ENCODE measurements at regions not wholly inside any gene's neighbourhood (a gene's known extent, or its start where the extent isn't known, plus 50 kb on each side); places are given as distances from the start of the nearest gene placed in this dataset.

- CTCF ChIA-PET = no interaction called here
- Mint-ChIP-seq H3K9me3 (peaks cover 7% of the 10 kb centered on the region), H3K27me3 (no peaks in the 10 kb centered on the region), H3K36me3 (ENCODE audit: low read depth) (no peaks in the 10 kb centered on the region), H3K4me3 (no peak overlapping the region), H3K4me1 (no peaks in the 10 kb centered on the region), H3K27ac (no peak overlapping the region)
- ATAC-seq (ENCODE audit: low read depth) (no peak), DNase-seq (no peak)
- POLR2A ChIA-PET = no interaction called here
- TF ChIP-seq CTCF (IDR thresholded peaks at IDR 0.05) = no peak
- intact Hi-C loops (cut with micrococcal nuclease) = no loop called here
Observed at GRCh38 chr19:30313353-30313750, 58.8 kb upstream of the ZNF536 start.

GRCh38 chr19:30314056-30314804, 58.0 kb upstream of the ZNF536 start:
- Mint-ChIP-seq H3K4me1 (no peaks in the 10 kb centered on the region), H3K4me3 (no peak overlapping the region), H3K27ac (no peak overlapping the region), H3K27me3 (no peaks in the 10 kb centered on the region), H3K9me3 (peaks cover 7% of the 10 kb centered on the region), H3K36me3 (ENCODE audit: low read depth) (no peaks in the 10 kb centered on the region)
- ChIA-PET POLR2A (no interaction called here), CTCF (no interaction called here)
- no peak for ATAC-seq (ENCODE audit: low read depth)
- intact Hi-C loops (cut with micrococcal nuclease) = no loop called here
- no peak for DNase-seq
- TF ChIP-seq CTCF (IDR thresholded peaks at IDR 0.05) = no peak

GRCh38 chr19:30314805-30315155, 57.4 kb upstream of the ZNF536 start:
- Mint-ChIP-seq H3K27ac (no peak overlapping the region), H3K4me3 (no peak overlapping the region)

GRCh38 chr19:30315159-30315558, 57.0 kb upstream of the ZNF536 start:
- no peak for TF ChIP-seq CTCF (IDR thresholded peaks at IDR 0.05)
- ATAC-seq (ENCODE audit: low read depth) (no peak), DNase-seq (no peak)
- intact Hi-C loops (cut with micrococcal nuclease) = no loop called here
- ChIA-PET CTCF (no interaction called here), POLR2A (no interaction called here)
- Mint-ChIP-seq H3K36me3 (ENCODE audit: low read depth) (no peaks in the 10 kb centered on the region), H3K27me3 (no peaks in the 10 kb centered on the region), H3K4me1 (no peaks in the 10 kb centered on the region), H3K9me3 (peaks cover 7% of the 10 kb centered on the region), H3K4me3 (no peak overlapping the region), H3K27ac (no peak overlapping the region)

More at GRCh38 chr19:30314805-30315155, 57.4 kb upstream of the ZNF536 start:
- ChIA-PET CTCF (no interaction called here), POLR2A (no interaction called here)
- intact Hi-C loops (cut with micrococcal nuclease) = no loop called here
- ATAC-seq (ENCODE audit: low read depth) = no peak
- no peaks in the 10 kb centered on the region for H3K4me1 Mint-ChIP-seq
- H3K27me3 Mint-ChIP-seq = no peaks in the 10 kb centered on the region
- peaks cover 7% of the 10 kb centered on the region for H3K9me3 Mint-ChIP-seq
- no peaks in the 10 kb centered on the region for H3K36me3 Mint-ChIP-seq (ENCODE audit: low read depth)
- no peak for TF ChIP-seq CTCF (IDR thresholded peaks at IDR 0.05)
- no peak for DNase-seq

GRCh38 chr19:30316000-30316491, 56.1 kb upstream of the ZNF536 start:
- ATAC-seq (ENCODE audit: low read depth) (no peak), DNase-seq (no peak)
- intact Hi-C loops (cut with micrococcal nuclease) = no loop called here
- H3K9me3 Mint-ChIP-seq = peaks cover 7% of the 10 kb centered on the region
- TF ChIP-seq CTCF (IDR thresholded peaks at IDR 0.05) = no peak
- no peaks in the 10 kb centered on the region for H3K4me1 Mint-ChIP-seq
- POLR2A ChIA-PET = no interaction called here
- H3K36me3 Mint-ChIP-seq (ENCODE audit: low read depth) = no peaks in the 10 kb centered on the region
- CTCF ChIA-PET = no interaction called here
- H3K27me3 Mint-ChIP-seq = no peaks in the 10 kb centered on the region
- no peak overlapping the region for H3K27ac Mint-ChIP-seq
- H3K4me3 Mint-ChIP-seq = no peak overlapping the region
